ENCODE measurements at regions not wholly inside any gene's neighbourhood (a gene's known extent, or its start where the extent isn't known, plus 50 kb on each side); places are given as distances from the start of the nearest gene placed in this dataset.
"Not testable (repeated sequence)": the region's sequence is repeated elsewhere in the genome, so short reads cannot be mapped to it uniquely, and the experiment has no call there.

- peaks cover 0 to 2% of the 10 kb centered on the region in 2 experiments for H3K9me3 ChIP-seq (ENCODE audit: control insufficient read depth in 2 of 2, low read length in 2 of 2)
- no peak for DNase-seq
- no peaks in the 10 kb centered on the region for H3K4me1 ChIP-seq (ENCODE audit: control insufficient read depth, insufficient read depth, low read length, poor library complexity, severe bottlenecking)
- Mint-ChIP-seq H3K9me3 (peaks cover 0 to 9% (median 3%) of the 10 kb centered on the region in 7 donors), H3K4me1 (no peaks in the 10 kb centered on the region), H3K27ac (no peak overlapping the region), H3K27me3 (no peaks in the 10 kb centered on the region), H3K36me3 (no peaks in the 10 kb centered on the region), H3K4me3 (no peak overlapping the region)
- H3K36me3 ChIP-seq (ENCODE audit: control insufficient read depth, insufficient read depth, low read length), result no peaks in the 10 kb centered on the region
- H3K4me3 ChIP-seq (ENCODE audit: low read depth, low read length), result no peak overlapping the region
- no peaks in the 10 kb centered on the region for H3K27me3 ChIP-seq (ENCODE audit: control insufficient read depth, insufficient read depth, low read length)
- no peak overlapping the region for H3K27ac ChIP-seq (ENCODE audit: insufficient read depth, low read length, poor library complexity, severe bottlenecking)
- ATAC-seq (ENCODE audit: low read depth in 2 of 2), result no peak
These were observed 398.3 kb upstream of the EDIL3 start for GRCh38 chr5:84783003-84783402.

- no peaks in the 10 kb centered on the region for H3K27me3 Mint-ChIP-seq
- H3K9me3 Mint-ChIP-seq, result peaks cover 0 to 7% (median 3%) of the 10 kb centered on the region in 7 donors
These were observed 394.5 kb upstream of the EDIL3 start for GRCh38 chr5:84779186-84779585.

GRCh38 chr5:84764227-84764626, 379.5 kb upstream of the EDIL3 start:
- no peak overlapping the region for H3K4me3 Mint-ChIP-seq
- H3K27me3 ChIP-seq (ENCODE audit: control insufficient read depth, insufficient read depth, low read length), result no peaks in the 10 kb centered on the region
- H3K4me3 ChIP-seq (ENCODE audit: low read depth, low read length), result no peak overlapping the region
- no peaks in the 10 kb centered on the region for H3K36me3 Mint-ChIP-seq
- DNase-seq, result no peak
- H3K9me3 ChIP-seq (ENCODE audit: control insufficient read depth in 2 of 2, low read length in 2 of 2), result peaks cover 0 to 13% of the 10 kb centered on the region in 2 experiments
- no peak overlapping the region for H3K27ac Mint-ChIP-seq
- peaks cover 0 to 24% (median 2%) of the 10 kb centered on the region in 7 donors for H3K9me3 Mint-ChIP-seq
- no peaks in the 10 kb centered on the region for H3K27me3 Mint-ChIP-seq
- ATAC-seq (ENCODE audit: low read depth in 2 of 2), result no peak
- no peak overlapping the region for H3K27ac ChIP-seq (ENCODE audit: insufficient read depth, low read length, poor library complexity, severe bottlenecking)
- no peaks in the 10 kb centered on the region for H3K36me3 ChIP-seq (ENCODE audit: control insufficient read depth, insufficient read depth, low read length)
- H3K4me1 Mint-ChIP-seq, result no peaks in the 10 kb centered on the region
- H3K4me1 ChIP-seq (ENCODE audit: control insufficient read depth, insufficient read depth, low read length, poor library complexity, severe bottlenecking), result no peaks in the 10 kb centered on the region

More at GRCh38 chr5:84779186-84779585, 394.5 kb upstream of the EDIL3 start:
- no peaks in the 10 kb centered on the region for H3K4me1 Mint-ChIP-seq
- no peaks in the 10 kb centered on the region for H3K36me3 ChIP-seq (ENCODE audit: control insufficient read depth, insufficient read depth, low read length)
- no peak overlapping the region for H3K4me3 ChIP-seq (ENCODE audit: low read depth, low read length)
- no peak overlapping the region for H3K4me3 Mint-ChIP-seq
- H3K4me1 ChIP-seq (ENCODE audit: control insufficient read depth, insufficient read depth, low read length, poor library complexity, severe bottlenecking), result no peaks in the 10 kb centered on the region
- no peaks in the 10 kb centered on the region for H3K27me3 ChIP-seq (ENCODE audit: control insufficient read depth, insufficient read depth, low read length)
- H3K36me3 Mint-ChIP-seq, result no peaks in the 10 kb centered on the region
- DNase-seq (no peak), ATAC-seq (ENCODE audit: low read depth in 2 of 2) (no peak)
- no peak overlapping the region for H3K27ac ChIP-seq (ENCODE audit: insufficient read depth, low read length, poor library complexity, severe bottlenecking)
- no peak overlapping the region for H3K27ac Mint-ChIP-seq
- H3K9me3 ChIP-seq (ENCODE audit: control insufficient read depth in 2 of 2, low read length in 2 of 2), result peaks cover 0 to 4% of the 10 kb centered on the region in 2 experiments

- Histone ChIP-seq H3K4me3 (ENCODE audit: low read depth, low read length) (no peak overlapping the region), H3K27me3 (ENCODE audit: control insufficient read depth, insufficient read depth, low read length) (no peaks in the 10 kb centered on the region), H3K9me3 (ENCODE audit: control insufficient read depth in 2 of 2, low read length in 2 of 2) (peaks cover 0 to 6% of the 10 kb centered on the region in 2 experiments), H3K4me1 (ENCODE audit: control insufficient read depth, insufficient read depth, low read length, poor library complexity, severe bottlenecking) (no peaks in the 10 kb centered on the region), H3K36me3 (ENCODE audit: control insufficient read depth, insufficient read depth, low read length) (no peaks in the 10 kb centered on the region), H3K27ac (ENCODE audit: insufficient read depth, low read length, poor library complexity, severe bottlenecking) (no peak overlapping the region)
- Mint-ChIP-seq H3K36me3 (no peaks in the 10 kb centered on the region), H3K9me3 (peaks cover 0 to 16% (median 6%) of the 10 kb centered on the region in 7 donors), H3K4me3 (no peak overlapping the region), H3K4me1 (no peaks in the 10 kb centered on the region), H3K27ac (no peak overlapping the region), H3K27me3 (no peaks in the 10 kb centered on the region)
- DNase-seq, result no peak
- ATAC-seq (ENCODE audit: low read depth in 2 of 2), result no peak
These were observed 373.3 kb upstream of the EDIL3 start for GRCh38 chr5:84758008-84758407.

GRCh38 chr5:84752780-84753179, 368.1 kb upstream of the EDIL3 start:
- no peaks in the 10 kb centered on the region for H3K27me3 ChIP-seq (ENCODE audit: control insufficient read depth, insufficient read depth, low read length)
- H3K9me3 ChIP-seq (ENCODE audit: control insufficient read depth in 2 of 2, low read length in 2 of 2), result peaks cover 0 to 6% of the 10 kb centered on the region in 2 experiments
- DNase-seq, result no peak
- Mint-ChIP-seq H3K27me3 (no peaks in the 10 kb centered on the region), H3K4me1 (no peaks in the 10 kb centered on the region), H3K27ac (no peak overlapping the region), H3K36me3 (no peaks in the 10 kb centered on the region), H3K4me3 (no peak overlapping the region), H3K9me3 (peaks cover 0 to 6% (median 4%) of the 10 kb centered on the region in 7 donors)
- H3K4me3 ChIP-seq (ENCODE audit: low read depth, low read length), result no peak overlapping the region
- ATAC-seq (ENCODE audit: low read depth in 2 of 2), result no peak
- H3K27ac ChIP-seq (ENCODE audit: insufficient read depth, low read length, poor library complexity, severe bottlenecking), result no peak overlapping the region
- H3K4me1 ChIP-seq (ENCODE audit: control insufficient read depth, insufficient read depth, low read length, poor library complexity, severe bottlenecking), result no peaks in the 10 kb centered on the region
- no peaks in the 10 kb centered on the region for H3K36me3 ChIP-seq (ENCODE audit: control insufficient read depth, insufficient read depth, low read length)

GRCh38 chr5:84748313-84748712, 363.6 kb upstream of the EDIL3 start:
- Histone ChIP-seq H3K27me3 (ENCODE audit: control insufficient read depth, insufficient read depth, low read length) (no peaks in the 10 kb centered on the region), H3K4me1 (ENCODE audit: control insufficient read depth, insufficient read depth, low read length, poor library complexity, severe bottlenecking) (no peaks in the 10 kb centered on the region), H3K9me3 (ENCODE audit: control insufficient read depth in 2 of 2, low read length in 2 of 2) (peaks cover 0 to 3% of the 10 kb centered on the region in 2 experiments), H3K4me3 (ENCODE audit: low read depth, low read length) (no peak overlapping the region), H3K27ac (ENCODE audit: insufficient read depth, low read length, poor library complexity, severe bottlenecking) (no peak overlapping the region), H3K36me3 (ENCODE audit: control insufficient read depth, insufficient read depth, low read length) (no peaks in the 10 kb centered on the region)
- Mint-ChIP-seq H3K27ac (no peak overlapping the region), H3K9me3 (peaks cover 2 to 14% (median 7%) of the 10 kb centered on the region in 7 donors), H3K4me1 (no peaks in the 10 kb centered on the region), H3K36me3 (no peaks in the 10 kb centered on the region), H3K4me3 (no peak overlapping the region), H3K27me3 (no peaks in the 10 kb centered on the region)
- no peak for ATAC-seq (ENCODE audit: low read depth in 2 of 2)
- DNase-seq, result no peak

GRCh38 chr5:84746280-84746679, 361.6 kb upstream of the EDIL3 start:
- not testable (repeated sequence) for ATAC-seq (ENCODE audit: low read depth in 2 of 2); H3K36me3 ChIP-seq (ENCODE audit: control insufficient read depth, insufficient read depth, low read length); H3K4me1 Mint-ChIP-seq; H3K9me3 ChIP-seq (ENCODE audit: control insufficient read depth in 2 of 2, low read length in 2 of 2); H3K27me3 ChIP-seq (ENCODE audit: control insufficient read depth, insufficient read depth, low read length); H3K36me3 Mint-ChIP-seq; H3K27ac Mint-ChIP-seq; H3K27ac ChIP-seq (ENCODE audit: insufficient read depth, low read length, poor library complexity, severe bottlenecking); H3K4me1 ChIP-seq (ENCODE audit: control insufficient read depth, insufficient read depth, low read length, poor library complexity, severe bottlenecking); DNase-seq; H3K27me3 Mint-ChIP-seq; H3K4me3 ChIP-seq (ENCODE audit: low read depth, low read length); H3K4me3 Mint-ChIP-seq
- peaks cover 2 to 14% (median 6%) of the 10 kb centered on the region in 7 donors for H3K9me3 Mint-ChIP-seq

- Mint-ChIP-seq H3K4me1 (no peaks in the 10 kb centered on the region), H3K27ac (no peak overlapping the region), H3K27me3 (no peaks in the 10 kb centered on the region), H3K36me3 (no peaks in the 10 kb centered on the region), H3K4me3 (no peak overlapping the region), H3K9me3 (peaks cover 0 to 16% (median 6%) of the 10 kb centered on the region in 7 donors)
- Histone ChIP-seq H3K27me3 (ENCODE audit: control insufficient read depth, insufficient read depth, low read length) (no peaks in the 10 kb centered on the region), H3K27ac (ENCODE audit: insufficient read depth, low read length, poor library complexity, severe bottlenecking) (no peak overlapping the region), H3K4me1 (ENCODE audit: control insufficient read depth, insufficient read depth, low read length, poor library complexity, severe bottlenecking) (no peaks in the 10 kb centered on the region), H3K4me3 (ENCODE audit: low read depth, low read length) (no peak overlapping the region), H3K36me3 (ENCODE audit: control insufficient read depth, insufficient read depth, low read length) (no peaks in the 10 kb centered on the region), H3K9me3 (ENCODE audit: control insufficient read depth in 2 of 2, low read length in 2 of 2) (no peaks in the 10 kb centered on the region)
- ATAC-seq (ENCODE audit: low read depth in 2 of 2) (no peak), DNase-seq (no peak)
These were observed 356.4 kb upstream of the EDIL3 start for GRCh38 chr5:84741056-84741455.
